ENCODE measurements at regions not wholly inside any gene's neighbourhood (a gene's known extent, or its start where the extent isn't known, plus 50 kb on each side); places are given as distances from the start of the nearest gene placed in this dataset.

DNA sequence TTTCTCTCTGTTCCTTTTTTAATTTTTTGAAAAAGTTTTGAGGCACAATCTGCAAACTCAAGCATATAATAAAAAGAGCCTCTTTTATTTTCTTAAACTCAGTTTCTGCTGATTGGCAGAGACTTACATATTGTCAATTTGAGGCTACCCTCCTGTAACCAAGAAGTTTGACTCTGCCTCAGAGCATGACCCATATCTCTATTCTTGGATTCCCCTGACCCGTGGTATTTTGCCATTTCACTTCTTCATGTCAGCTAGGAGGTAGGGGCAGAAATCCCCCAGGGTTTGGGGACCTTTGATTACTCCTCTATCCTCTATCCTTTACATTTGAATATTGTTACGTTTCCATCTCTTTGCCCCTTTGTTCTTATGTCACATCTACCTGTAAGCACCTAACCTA lies 479.1 kb upstream of the ALCAM start:
- H3K4me1 Mint-ChIP-seq: peaks cover 27% of the 10 kb centered on the region
- ChIA-PET POLR2A (no interaction called here), CTCF (no interaction called here)
- TF ChIP-seq, protein P1, sequence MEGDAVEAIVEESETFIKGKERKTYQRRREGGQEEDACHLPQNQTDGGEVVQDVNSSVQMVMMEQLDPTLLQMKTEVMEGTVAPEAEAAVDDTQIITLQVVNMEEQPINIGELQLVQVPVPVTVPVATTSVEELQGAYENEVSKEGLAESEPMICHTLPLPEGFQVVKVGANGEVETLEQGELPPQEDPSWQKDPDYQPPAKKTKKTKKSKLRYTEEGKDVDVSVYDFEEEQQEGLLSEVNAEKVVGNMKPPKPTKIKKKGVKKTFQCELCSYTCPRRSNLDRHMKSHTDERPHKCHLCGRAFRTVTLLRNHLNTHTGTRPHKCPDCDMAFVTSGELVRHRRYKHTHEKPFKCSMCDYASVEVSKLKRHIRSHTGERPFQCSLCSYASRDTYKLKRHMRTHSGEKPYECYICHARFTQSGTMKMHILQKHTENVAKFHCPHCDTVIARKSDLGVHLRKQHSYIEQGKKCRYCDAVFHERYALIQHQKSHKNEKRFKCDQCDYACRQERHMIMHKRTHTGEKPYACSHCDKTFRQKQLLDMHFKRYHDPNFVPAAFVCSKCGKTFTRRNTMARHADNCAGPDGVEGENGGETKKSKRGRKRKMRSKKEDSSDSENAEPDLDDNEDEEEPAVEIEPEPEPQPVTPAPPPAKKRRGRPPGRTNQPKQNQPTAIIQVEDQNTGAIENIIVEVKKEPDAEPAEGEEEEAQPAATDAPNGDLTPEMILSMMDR (IDR thresholded peaks at IDR 0.05): no peak
- DNase-seq (no peak), ATAC-seq (ENCODE audit: low read depth) (no peak)
- H3K27me3 Mint-ChIP-seq: no peaks in the 10 kb centered on the region
- no peak overlapping the region for H3K4me3 Mint-ChIP-seq
- H3K36me3 Mint-ChIP-seq (ENCODE audit: low read depth): no peaks in the 10 kb centered on the region
- H3K27ac Mint-ChIP-seq: no peak overlapping the region
- no peaks in the 10 kb centered on the region for H3K9me3 Mint-ChIP-seq
- intact Hi-C loops (cut with micrococcal nuclease): no loop called here

DNA sequence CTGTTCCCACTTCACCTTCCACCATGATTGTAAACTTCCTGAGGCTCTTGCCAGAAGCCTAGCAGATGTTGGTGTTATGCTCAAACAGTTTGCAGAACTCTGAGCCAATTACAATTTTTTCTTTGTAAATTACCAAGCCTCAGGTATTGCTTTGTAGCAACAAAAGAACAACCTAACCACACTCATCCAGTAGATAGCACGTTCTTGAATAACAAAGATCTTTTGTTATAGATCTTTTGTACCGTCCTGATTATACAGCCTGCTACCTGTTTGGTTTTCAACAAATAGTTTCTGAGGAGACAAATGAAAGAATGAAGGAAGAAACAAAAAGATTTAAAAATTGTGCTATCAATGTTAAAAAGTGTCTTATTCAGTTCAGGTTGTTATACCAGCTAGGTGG lies 474.7 kb upstream of the ALCAM start:
- ATAC-seq (ENCODE audit: low read depth) (no peak), DNase-seq (no peak)
- Mint-ChIP-seq H3K9me3 (no peaks in the 10 kb centered on the region), H3K36me3 (ENCODE audit: low read depth) (no peaks in the 10 kb centered on the region), H3K4me1 (peaks cover 10% of the 10 kb centered on the region), H3K27ac (no peak overlapping the region), H3K4me3 (no peak overlapping the region), H3K27me3 (no peaks in the 10 kb centered on the region)
- intact Hi-C loops (cut with micrococcal nuclease): no loop called here
- TF ChIP-seq, protein P1 (IDR thresholded peaks at IDR 0.05): no peak
- ChIA-PET CTCF (no interaction called here), POLR2A (no interaction called here)

DNA sequence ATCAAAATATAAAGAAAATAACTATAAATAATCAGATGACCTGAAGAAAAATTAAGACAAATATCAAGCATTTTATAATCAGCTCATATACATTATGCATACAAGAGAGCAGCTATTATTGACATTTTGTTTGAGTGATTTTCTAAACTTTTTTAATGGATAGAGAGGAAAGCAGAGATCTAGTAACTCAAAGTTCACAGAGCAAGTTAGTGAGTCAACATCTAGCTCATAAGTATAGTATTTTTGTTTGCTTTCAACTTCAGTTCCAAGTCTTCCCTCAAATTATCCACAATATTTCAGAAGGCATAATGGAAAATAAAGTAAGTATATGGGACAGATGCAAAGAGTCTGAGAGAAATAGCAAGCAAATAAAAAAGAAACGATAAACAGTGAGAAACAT lies 470.1 kb upstream of the ALCAM start:
- H3K27me3 Mint-ChIP-seq: no peaks in the 10 kb centered on the region
- no peaks in the 10 kb centered on the region for H3K36me3 Mint-ChIP-seq (ENCODE audit: low read depth)
- ATAC-seq (ENCODE audit: low read depth) (no peak), DNase-seq (no peak)
- intact Hi-C loops (cut with micrococcal nuclease): no loop called here
- TF ChIP-seq, protein P1 (IDR thresholded peaks at IDR 0.05): no peak
- ChIA-PET POLR2A (no interaction called here), CTCF (no interaction called here)
- no peak overlapping the region for H3K4me3 Mint-ChIP-seq
- no peaks in the 10 kb centered on the region for H3K9me3 Mint-ChIP-seq
- no peak overlapping the region for H3K27ac Mint-ChIP-seq
- H3K4me1 Mint-ChIP-seq: no peaks in the 10 kb centered on the region

DNA sequence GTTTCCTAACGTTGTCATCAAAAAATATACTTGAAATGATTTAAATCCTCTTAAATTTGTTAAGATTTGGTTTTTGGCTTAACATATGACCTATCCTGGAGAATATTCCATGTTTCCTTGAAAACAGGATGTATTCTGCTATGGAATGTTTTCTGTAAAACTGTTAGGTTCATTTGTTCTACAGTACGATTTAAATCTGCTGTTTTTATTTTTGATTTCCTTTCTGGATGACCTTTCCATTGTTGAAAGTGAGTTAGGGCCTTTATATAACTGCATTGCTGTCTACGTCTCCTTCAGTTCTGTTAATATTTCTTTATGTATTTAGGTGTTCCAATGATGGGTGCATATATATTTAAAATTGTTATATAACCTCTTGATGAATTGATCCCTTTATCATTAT lies 465.3 kb upstream of the ALCAM start:
- peaks cover 8% of the 10 kb centered on the region for H3K9me3 Mint-ChIP-seq
- intact Hi-C loops (cut with micrococcal nuclease): no loop called here
- H3K36me3 Mint-ChIP-seq (ENCODE audit: low read depth): no peaks in the 10 kb centered on the region
- DNase-seq (no peak), ATAC-seq (ENCODE audit: low read depth) (no peak)
- POLR2A ChIA-PET: no interaction called here
- no peaks in the 10 kb centered on the region for H3K27me3 Mint-ChIP-seq
- H3K4me1 Mint-ChIP-seq: no peaks in the 10 kb centered on the region
- no peak overlapping the region for H3K27ac Mint-ChIP-seq
- no peak overlapping the region for H3K4me3 Mint-ChIP-seq
- CTCF ChIA-PET: no interaction called here
- TF ChIP-seq, protein P1 (IDR thresholded peaks at IDR 0.05): no peak

DNA sequence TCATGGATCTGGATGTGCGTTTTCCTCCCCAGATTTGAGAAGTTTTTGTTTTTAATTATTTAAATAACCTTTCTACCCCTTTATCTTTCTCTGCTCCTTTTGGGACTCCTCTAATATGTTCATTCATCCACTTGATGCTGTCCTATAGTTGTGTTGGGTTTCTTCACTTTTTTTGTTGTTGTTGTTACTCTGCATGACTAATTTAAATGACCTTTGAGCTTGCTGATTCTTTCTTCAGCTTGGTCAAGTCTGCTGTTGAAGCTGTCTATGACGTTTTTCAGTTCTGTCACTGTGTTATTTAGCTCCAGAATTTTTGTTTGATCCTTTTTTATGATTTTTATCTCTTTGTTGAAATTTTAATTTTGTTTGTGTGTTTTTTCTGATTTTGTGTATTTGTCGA lies 463.6 kb upstream of the ALCAM start:
- intact Hi-C loops (cut with micrococcal nuclease): no loop called here
- Mint-ChIP-seq H3K4me1 (no peaks in the 10 kb centered on the region), H3K27ac (no peak overlapping the region), H3K36me3 (ENCODE audit: low read depth) (no peaks in the 10 kb centered on the region), H3K9me3 (peaks cover 12% of the 10 kb centered on the region), H3K27me3 (no peaks in the 10 kb centered on the region), H3K4me3 (no peak overlapping the region)
- DNase-seq: no peak
- ATAC-seq (ENCODE audit: low read depth): no peak
- ChIA-PET POLR2A (no interaction called here), CTCF (no interaction called here)
- TF ChIP-seq, protein P1 (IDR thresholded peaks at IDR 0.05): no peak
